Adrenal gland (tissue), 5 donors: ENCODE measurements at regions not wholly inside any gene's neighbourhood (a gene's known extent, or its start where the extent isn't known, plus 50 kb on each side); places are given as distances from the start of the nearest gene placed in this dataset.

ENCODE experiments used
- CTCF ChIP-seq, 6 experiments: fragments of 450-650 bp in 4 of 6; fragments of 200-600 bp in 2 of 6; sonication (generic) in 1 of 6; IDR thresholded peaks; 1 replicate in 5 of 6; 2 replicates in 1 of 6; pipeline versions ENCODE4 v1.5.1 to v1.8.0; 2016 to 2021; ENCODE audit warnings: antibody characterized with exemption in 6 of 6, mild to moderate bottlenecking in 2 of 6, moderate library complexity in 1 of 6
- POLR2A ChIP-seq, 2 donors: fragments of 450-650 bp; IDR thresholded peaks; one replicate each; pipeline ENCODE4 v1.6.1; 2017; ENCODE audit warnings: antibody characterized with exemption in 2 of 2, mild to moderate bottlenecking in 2 of 2, moderate library complexity in 1 of 2
- donor health status: DM: no; HTN: no; CAD: no.

GRCh38 chr1:95181096-95181495 is 52.9 kb upstream of the RWDD3 start:
- TF ChIP-seq CTCF (IDR thresholded peaks at IDR 0.05) (no peak), POLR2A (IDR thresholded peaks at IDR 0.05) (no peak)
